ENCODE measurements at regions not wholly inside any gene's neighbourhood (a gene's known extent, or its start where the extent isn't known, plus 50 kb on each side); places are given as distances from the start of the nearest gene placed in this dataset.

DNA sequence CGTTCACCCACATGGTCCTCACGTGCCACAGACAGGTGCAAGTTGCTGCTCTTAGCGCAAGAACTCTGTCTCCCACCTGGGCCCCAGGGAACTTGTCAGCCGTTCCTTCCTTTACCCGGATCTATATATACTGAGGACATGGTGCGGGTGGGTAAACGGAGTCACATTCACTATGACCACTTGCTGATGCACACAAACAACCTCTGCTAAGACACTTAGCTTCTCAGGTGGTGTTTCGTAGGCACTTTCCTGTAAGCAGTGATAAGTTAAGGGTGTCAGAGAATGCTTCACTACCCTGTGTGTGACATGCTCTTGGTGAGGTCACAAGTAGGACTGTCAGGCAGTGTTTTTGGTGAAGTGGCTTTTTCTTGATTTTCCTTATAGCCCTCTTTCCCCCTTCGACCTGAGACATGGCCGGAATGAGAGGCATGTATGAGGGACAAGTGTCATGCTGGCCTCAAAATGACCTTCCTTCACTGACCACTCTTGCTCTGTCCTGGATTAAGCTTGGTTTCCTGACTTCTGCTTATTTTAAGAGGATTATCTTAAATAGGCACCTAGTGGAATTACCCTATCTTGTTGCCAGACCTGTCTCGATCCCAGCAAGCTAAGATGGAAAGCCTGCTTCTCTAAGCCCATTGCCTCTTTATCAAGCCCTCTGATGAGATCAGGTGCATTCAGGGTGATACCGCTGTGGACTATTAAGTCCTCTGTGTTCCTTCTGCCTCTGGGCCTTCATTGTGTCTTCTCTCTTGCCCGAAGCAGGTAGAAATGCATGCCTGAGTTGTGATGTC lies 97.1 kb upstream of the CELF4 start:
- no peak for DNase-seq

DNA sequence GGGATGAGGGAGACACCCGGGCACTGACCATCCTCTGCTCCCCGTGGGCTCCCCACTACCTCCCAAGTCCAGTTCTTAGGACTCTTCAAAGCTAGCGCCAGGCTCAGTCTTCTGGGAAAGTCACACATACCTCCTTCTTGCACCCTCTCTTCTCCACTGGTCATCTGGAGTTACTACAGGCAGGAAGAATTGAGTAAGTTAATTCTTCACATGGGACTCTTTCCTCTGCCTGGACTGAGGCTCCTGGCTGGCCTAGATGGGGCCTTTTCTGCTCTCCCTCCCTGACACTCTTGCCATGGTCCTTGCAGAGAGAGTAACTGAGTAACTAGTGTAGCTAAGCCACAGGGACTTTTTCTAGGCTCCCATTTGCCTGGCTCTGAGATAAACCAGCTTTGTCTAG lies 96.5 kb upstream of the CELF4 start:
- no peak for DNase-seq

DNA sequence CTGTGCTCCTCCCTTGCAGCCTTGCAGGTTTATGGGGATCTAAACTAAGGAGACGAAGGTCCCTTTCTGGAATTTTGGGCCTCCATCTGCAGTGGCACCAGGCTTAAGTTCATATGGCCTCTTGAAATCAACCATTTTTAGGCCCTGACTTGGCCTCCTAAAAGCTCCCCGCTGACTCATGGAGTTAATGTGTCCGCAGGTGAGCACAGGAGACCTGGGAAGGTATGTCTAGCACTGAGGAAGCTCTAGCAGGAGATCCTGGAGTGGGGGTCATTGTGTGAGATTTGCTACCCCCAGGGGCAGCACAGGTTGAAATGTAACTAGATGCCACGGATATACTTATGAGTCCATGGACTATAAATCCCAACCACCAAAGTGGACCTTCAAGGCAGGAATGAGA lies 95.9 kb upstream of the CELF4 start:
- no peak for DNase-seq

DNA sequence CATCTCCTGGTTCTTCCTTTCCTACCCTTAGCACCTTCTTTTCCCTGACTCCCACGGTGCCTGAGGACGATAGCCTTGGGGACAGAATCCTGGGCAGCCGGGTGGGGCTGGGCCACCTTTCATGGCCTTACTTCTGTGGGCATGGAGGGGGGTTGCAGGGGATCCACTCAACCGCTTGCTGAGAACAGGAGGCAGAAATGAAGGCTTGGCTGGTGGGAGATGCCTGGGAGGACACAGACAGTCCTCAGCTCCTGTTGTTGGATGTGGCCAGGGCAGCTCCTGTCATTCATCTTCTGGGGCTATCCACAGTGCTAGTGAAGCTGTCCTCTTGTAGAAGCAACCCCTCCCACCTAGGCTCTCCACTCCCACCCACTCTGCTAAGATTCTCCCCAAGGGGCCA lies 95.5 kb upstream of the CELF4 start:
- DNase-seq = no peak

DNA sequence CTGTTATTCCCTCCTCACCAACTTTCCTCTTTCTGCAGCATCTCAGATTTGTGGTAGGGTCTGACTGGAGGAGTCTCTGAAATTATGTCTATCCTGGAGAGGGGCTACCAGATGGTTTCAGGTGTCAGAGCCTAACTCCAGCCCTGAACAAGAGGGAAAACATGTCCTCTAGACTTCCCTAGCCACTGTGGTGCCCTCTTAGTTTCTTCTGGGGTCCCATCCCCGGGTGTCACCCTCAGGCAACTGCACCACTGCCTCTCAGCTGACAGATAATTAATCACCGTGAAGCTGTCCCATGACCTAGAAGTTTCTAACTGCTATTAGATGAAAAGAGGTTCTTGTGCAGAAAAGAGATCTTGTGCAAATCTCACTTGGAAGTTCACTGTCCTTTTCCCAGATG lies 95.1 kb upstream of the CELF4 start:
- no peak for DNase-seq

DNA sequence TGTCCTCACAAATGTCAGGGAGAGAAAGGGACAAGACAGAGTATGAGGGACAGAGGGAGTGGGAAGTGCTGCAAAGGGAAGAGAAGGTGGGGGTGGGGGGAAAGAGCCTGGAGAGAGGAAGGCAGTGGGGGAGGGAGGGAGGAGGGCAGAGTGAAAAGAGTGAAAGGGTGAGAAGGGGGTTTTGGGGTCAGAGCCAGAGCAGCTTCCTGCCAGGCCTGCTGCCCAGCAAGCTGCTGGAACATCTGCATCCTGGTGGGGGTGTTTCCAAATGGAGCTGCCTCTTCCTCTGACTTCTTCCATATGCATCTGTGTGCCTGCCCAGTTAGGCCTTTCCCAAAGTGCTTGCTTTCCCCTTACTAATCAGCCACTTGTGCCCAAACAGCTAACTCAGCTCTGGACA lies 94.3 kb upstream of the CELF4 start:
- no peak for DNase-seq

DNA sequence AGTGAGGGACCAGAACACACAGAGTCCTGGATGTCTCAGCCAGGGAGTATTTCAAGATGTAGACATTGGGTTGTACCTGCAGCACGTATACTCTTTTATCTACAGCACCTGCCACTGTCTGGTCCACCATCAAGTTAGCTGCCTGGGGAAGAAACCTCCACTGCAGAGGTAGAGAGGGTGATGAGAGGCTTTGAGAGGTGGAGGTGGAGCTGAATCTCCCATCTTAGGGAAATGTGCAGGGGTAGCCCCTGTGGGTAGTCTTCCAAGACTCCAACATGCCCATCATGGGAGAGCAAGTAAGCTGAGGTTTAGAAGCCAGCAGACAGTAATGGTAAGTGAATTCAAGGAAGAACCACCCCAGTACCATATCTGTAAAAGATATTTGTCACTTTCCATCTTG lies 93.3 kb upstream of the CELF4 start:
- no peak for DNase-seq

DNA sequence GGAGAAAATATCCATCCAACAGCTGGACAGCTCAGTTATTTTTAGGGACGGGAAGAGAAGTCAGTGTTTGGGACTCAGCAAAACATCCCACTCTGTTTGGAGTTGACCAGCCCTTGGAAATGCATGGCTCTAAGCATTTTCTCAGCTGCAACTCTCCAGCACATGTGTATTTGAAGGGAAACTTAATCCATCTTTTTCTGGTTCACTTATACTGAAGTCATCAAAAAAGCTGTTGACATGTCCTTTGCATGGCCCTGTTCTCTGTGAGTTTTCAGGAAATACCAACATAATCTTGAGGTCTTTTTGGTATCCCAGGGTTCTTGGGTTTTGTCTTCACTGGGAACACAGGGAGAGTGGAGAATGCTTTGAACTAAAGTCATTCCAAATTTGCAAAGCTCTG lies 91.9 kb upstream of the CELF4 start:
- no peak for DNase-seq

DNA sequence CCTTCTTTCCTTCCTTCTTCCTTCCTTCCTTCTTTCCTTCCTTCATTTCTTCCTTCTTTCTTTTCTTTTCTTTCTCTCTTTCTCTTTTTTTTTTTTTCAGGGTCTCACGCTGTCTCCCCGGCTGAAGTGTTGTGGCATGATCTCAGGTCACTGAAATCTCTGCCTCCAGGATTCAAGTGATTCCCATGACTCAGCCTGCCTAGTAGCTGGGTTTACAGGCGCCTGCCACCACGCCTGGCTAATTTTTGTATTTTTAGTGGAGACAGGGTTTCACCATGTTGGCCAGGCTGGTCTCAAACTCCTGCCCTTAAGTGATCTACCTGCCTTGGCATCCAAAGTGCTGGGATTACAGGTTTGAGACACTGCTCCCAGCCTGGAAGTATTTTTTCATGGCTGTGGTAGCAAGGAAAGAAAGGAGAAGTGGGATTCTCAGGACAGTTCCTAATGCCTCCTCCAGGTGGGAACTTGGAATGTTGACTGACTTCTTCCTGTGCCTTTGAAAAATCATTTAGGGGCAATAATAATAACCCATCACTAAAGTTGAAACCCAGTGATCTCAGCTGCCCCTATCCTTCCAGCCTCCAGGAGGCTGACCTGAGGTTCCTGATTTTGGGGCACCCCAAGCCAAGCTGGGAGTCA lies 89.3 kb upstream of the CELF4 start:
- no peak for DNase-seq

DNA sequence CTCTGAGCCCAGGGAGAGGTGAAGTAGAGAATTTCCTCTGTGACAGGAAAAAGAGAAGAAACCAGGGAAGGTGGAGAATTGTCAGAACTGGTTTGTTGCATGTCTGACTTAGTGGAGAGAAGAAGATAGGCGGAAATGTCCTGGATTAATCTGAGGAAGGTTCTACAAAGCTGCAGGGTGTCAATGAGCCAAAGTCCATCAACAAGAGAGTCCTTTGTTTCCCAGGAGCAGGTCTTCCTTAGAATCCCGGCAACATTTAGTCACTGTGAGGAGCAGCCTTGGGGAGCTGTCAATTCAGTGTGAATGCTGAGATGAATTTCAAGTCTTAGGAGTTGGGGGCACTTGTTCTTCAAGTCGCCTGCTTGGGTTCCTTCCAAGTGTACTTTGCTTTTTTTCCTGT lies 88.4 kb upstream of the CELF4 start:
- DNase-seq = no peak

DNA sequence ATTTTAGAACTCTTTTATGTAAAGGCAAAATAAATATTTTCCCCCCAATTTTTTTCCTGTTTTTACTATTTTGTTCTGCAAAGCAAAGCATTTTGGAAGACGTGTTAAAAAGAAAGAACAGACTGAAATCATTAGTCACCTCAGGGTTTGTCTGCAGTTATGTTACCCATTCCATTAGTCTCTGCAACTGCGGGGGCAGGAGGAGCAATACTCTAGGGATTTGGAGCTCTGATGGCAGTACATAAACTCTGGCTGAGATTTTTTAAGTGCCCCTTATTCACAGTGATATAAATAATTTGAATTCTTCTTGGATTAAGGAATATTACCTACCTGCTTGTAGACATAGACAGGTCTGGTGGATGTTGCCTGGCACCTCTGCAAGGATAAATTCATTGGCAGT lies 88.0 kb upstream of the CELF4 start:
- no peak for DNase-seq

DNA sequence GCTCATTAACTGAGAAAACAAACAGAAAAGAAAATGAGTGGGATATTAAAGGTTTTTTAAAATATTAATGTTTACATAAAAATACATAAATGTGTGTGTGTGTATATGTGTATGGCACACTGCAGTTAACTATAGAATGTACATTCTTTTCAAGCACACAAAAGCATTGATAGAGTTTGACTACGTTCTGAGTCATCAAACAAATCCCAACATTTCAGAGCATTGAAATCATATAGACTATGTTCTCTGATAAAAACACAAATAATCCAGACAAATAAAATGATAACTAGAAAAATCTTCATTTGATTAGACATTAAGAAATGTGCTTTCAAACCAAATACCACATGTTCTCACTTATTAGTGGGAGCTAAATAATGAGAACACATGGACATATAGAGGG lies 84.3 kb upstream of the CELF4 start:
- DNase-seq = no peak

DNA sequence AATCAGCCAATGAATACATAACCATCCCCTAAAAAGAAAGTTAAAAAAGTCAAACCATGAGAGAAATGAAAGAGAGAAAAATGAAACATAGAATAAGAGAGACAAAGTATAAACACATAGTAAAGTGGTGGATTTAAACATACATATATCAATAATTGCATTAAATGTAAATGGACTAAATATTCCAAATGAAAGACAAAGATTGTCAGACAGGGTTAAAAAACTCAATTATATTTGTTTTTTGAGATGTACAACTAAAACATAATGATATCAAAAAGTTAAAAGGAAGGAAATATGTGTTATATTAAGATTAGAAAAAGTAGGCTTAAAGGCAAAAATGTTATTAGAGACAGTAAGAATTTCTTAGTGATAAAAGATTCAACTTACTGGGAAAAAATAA lies 83.8 kb upstream of the CELF4 start:
- DNase-seq = no peak

DNA sequence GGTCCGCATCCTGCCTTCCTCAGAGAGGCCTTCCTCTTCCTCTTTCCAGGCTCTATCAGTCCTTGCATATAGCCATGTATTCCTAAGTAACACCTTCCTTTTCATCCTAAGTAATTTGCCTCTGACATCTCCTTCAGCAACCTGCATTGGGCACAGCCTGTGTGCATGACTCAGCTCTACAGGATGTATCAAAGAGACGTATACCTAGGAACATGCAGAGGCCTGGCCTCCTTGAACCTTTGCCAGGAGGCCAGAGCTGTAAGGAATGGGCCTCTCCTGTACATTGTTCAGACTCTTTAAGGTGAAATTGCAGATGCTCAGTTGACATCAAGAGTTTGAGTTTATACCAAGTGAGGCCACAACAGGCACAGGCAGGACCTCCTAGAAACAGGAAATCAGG lies 76.0 kb upstream of the CELF4 start:
- no peak for DNase-seq

DNA sequence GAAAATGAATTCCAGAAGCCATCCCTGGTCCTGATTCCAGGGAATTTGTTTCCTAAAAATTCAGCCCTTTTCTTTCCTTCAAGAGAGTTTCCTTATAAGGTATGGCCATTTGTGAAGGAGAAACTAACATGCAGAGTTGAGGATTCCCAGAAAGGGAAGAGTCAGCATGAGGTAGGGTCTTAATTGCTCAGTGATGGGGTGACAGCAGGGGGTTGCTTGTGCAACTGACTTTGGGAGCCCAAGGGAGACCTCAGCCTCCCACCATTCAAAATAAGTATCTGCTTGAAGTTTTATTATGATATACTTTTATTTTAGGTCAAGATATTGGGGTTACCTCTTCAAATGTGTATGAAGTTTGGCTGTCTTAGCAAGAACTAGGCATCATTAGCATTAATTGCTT lies 74.9 kb upstream of the CELF4 start:
- DNase-seq = no peak

DNA sequence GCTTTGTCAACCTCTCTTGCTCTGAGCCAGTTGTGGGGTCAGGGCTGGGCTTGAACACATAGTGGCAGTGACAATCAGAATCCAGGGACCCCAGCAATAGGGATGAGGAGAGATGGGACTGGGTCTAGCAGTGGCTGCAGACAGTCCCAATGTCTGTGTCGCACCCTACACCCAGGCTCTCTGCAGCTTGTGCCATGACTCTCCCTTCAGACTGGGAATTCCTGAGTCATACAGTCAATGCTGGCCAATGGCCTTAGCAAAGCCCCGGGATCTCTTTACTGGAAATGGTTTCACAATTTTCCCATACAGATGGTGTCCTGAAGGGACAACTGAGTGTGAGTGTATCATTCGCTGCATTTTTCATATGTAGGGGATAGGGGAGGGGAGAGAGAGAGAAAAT lies 74.2 kb upstream of the CELF4 start:
- DNase-seq = no peak

DNA sequence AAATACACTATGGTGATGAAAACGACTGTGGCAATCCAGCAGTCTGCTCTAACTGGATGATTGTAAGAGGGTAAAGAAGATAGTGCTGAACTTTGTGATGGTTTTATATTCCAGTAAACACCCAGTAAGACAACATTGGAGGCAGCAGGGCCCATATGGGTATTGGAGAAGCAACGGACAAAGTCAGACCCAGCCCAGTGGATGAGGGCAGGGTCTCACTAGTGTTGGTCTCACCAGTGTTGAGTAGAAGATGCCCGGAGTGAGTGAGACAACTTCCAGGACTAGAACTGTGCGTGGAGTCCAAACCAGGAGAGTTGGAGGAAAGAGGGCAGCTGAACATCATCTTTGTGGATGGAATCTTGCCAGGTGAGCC lies 71.9 kb upstream of the CELF4 start:
- DNase-seq = no peak

DNA sequence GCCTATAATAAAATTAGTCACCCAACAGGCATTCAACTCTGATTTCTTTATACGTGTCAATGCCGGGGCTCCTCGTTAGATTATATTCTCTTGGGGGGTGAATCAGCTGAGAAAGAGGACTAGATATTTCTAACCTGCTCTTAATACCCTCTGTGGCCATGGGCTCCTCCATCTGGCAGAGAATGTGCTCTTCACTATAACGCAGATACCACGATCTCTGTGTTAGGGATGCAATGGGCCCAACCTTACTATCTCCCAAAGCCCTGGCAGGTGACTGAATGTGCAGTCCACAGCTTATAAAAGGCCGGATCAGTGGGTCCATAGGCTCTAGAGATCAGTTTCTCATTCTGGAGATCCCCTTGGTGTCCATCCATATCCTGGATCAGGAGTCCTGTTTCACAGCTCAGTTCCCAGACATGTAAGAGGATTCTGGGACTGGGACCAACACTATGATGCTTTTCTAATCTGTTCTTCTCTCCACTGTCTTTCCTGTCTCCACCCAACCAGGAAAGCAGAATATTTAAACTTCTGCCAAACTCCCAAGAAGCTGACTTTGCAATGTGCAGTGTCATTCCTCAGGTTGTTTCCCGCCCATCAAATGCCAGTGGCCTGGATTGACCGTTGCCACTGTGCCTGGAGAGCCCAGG lies 71.4 kb upstream of the CELF4 start:
- DNase-seq = peak; percentile 2

DNA sequence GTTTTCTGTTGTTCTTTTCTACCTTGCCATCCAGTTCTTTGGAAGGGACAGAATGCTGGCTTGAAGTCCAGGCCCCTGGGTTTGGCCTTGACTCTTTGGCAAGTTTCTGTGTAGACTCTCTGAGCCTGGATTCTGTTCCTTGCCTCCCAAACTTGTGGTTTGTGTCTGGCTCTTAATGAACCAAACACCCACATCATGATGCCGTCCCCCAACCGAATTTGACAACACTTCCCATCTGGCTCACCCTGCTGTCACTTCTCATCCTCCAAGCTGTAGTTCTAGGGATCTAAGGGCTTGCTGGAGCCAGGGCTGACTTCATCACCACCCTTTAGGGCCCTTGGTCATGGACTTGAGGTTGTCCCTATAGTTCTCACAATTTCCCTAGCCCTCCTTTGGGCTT lies 68.9 kb upstream of the CELF4 start:
- DNase-seq = no peak

DNA sequence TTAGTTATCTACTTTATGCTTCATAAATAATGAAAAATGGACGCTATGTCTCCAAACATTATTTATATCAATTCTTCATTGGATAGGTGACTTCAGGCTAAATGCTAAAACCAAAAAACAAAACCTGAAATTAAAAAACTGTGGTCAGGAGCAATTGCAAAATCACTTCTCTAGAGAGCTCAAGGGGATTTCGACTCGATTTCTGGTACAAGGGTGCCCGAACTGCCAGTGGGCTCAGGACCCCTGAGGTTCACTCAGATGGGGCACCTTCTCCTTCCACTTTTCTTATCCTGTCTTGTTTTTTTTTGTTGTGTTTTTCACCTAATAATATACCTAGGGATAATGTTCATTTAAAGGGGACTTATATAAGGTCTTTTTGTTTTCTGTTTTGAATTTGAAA lies 65.8 kb upstream of the CELF4 start:
- no peak for DNase-seq

DNA sequence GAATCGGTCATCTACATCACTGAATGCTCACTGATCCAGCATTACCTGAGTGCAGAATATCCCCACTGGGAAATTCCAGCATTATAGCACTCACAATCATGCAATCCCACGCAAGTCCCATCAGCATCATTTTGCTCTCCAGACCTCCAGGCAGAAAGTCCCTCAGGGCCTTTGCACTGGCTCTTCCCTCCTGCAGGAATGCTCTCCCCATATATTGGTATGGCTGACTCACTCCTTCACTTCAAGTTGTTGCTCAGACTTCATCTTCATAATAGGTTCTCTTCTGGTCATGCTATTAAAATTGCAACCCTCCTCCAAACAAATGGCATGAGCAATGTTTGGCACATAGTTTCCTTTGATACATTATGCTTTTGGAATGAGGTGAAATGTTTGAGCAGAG lies 64.7 kb upstream of the CELF4 start:
- no peak for DNase-seq

DNA sequence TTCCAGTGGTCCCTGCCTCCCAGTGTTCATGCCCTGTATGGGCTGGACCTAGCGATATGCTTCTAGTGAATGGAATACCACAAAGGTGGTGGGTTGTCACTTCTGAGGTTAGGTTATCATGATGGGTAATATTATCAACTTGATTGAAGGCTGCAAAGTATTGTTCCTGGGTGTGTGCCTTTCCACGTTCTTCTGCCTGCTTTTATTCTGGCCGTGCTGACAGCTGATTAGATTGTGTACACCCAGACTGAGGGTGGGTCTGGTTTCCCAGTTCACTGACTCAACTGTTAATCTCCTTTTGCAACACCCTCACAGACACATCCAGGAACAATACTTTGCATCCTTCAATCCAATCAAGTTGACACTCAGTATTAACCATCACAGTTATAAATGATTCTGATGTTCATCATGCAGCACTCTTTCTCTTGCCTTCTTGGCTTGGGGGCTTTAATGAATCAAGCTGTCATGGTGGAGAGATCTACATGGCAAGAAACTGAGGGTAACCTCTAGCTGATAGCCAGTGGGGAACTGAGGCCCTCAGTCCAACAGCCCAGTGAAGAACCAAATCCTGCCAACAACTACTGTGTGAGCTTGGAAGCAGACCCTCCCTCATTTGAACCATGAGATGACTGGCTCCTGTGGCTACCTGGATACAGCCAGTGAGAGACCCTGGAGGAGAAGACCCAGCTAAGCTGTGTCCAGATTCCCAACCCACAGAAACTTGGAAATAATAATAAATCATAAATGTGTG lies 63.0 kb upstream of the CELF4 start:
- DNase-seq = no peak

DNA sequence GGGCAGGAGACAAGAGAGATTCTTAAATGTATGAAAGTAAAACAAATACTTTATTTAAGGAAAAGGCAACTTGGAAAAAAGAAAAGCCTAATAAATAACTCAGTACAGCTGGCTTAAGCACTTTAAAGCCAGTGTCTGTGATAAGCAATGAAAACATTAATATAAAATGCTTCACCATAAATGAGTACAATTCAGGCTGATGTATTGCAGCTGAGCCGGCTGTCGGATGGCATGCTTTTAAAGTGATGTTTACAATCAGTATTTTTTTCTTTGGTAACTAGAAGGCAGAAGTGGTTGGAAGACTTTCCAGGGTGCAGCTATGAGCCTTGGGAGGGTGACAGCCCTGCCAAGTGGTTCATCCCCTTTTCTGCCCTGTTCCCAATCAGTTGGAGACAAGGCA lies 58.7 kb upstream of the CELF4 start:
- DNase-seq = no peak

DNA sequence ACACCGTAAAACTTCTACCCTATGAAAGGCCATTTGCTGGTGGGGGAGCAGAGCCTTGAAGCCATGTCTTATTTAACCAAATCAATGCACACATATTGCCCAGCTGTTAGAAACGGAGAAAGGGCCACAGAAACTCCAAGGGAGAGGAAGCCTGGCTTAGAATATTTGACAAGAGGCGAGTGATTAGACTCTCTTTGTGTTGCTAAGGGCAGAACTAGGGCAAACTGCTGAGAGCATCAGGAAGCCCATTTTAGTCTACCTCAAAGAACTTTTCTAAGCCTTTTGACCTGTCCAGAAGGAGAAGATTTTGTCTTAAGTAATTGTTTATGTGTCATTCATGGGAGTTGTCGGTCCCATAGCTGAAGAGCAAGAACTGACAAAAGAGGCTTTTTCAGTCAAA lies 54.4 kb upstream of the CELF4 start:
- no peak for DNase-seq

Measured in T1000 (cell line).